ENCODE measurements at regions not wholly inside any gene's neighbourhood (a gene's known extent, or its start where the extent isn't known, plus 50 kb on each side); places are given as distances from the start of the nearest gene placed in this dataset.

DNA sequence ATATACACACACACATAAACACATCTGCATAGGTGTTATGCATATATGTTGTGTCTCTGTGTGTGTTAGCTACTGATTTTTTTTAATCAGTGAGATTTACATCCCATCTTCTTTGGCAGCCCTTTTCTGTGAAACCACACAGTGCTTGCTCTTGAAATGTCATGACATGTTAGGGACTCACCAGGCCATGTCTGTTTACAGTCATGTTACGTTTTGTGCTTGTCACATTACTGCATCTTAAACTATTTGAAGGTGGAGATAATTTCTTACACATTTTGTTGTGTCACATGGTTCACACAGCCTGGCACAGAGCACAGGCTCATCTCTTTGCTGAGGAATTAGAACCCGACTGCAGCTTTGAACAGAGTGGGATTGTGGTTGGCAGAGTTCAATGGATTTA lies 364.4 kb upstream of the RIOK2 start:
- TF ChIP-seq ARNT (IDR thresholded peaks at IDR 0.05) (no peak), CTBP1 (IDR thresholded peaks at IDR 0.05; ENCODE audit: borderline replicate concordance) (no peak), BHLHE40 (IDR thresholded peaks at IDR 0.05; ENCODE audit: borderline replicate concordance) (no peak), L3MBTL2 (conservative IDR thresholded peaks at IDR 0.05) (no peak)
